ENCODE measurements at regions not wholly inside any gene's neighbourhood (a gene's known extent, or its start where the extent isn't known, plus 50 kb on each side); places are given as distances from the start of the nearest gene placed in this dataset.

DNA sequence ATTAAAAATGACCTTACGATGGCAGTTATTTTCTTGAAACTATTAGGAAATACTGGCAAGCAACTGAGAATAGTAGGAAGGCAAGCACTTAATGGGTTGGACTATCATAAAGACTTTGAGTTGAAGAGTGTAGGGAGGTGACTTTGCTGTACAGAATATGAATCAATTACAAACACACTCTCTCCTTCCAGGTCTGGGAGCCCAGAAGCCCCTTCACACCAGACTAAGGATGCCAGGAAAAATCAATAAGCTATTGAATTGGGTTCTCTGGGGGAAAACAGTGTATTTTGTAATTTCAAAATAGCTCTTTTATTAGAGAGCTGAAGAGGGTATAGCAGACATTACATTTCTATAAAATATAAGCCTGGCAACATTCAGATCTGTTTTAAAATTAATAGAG, 736.4 kb downstream of the NOVA1 start:
- TF ChIP-seq EZH2phosphoT487 (IDR thresholded peaks at IDR 0.05; ENCODE audit: borderline replicate concordance, low read length) (no peak), CTCF (IDR thresholded peaks at IDR 0.05; ENCODE audit: low read depth, low read length, poor library complexity, severe bottlenecking) (no peak)
- Histone ChIP-seq H3F3A (ENCODE audit: control insufficient read depth, insufficient read depth) (no peaks in the 10 kb centered on the region), H4K20me1 (ENCODE audit: control insufficient read depth, insufficient read depth, low read depth, low read length) (no peaks in the 10 kb centered on the region), H3K27me3 (ENCODE audit: control insufficient read depth, low read length) (no peaks in the 10 kb centered on the region), H3K4me2 (ENCODE audit: low read length) (no peak overlapping the region), H3K9me2 (replicated peaks; ENCODE audit: control insufficient read depth, low read length) (no peaks in the 10 kb centered on the region), H3K9me3 (ENCODE audit: control insufficient read depth, insufficient read depth, low read length) (no peaks in the 10 kb centered on the region), H3K4me1 (ENCODE audit: control insufficient read depth, low read length) (no peaks in the 10 kb centered on the region), H3K36me3 (ENCODE audit: control insufficient read depth, low read length) (no peaks in the 10 kb centered on the region), H3K27ac (ENCODE audit: low read depth, low read length) (no peak overlapping the region), H3K79me2 (ENCODE audit: control insufficient read depth, low read length) (no peaks in the 10 kb centered on the region), H3K4me3 (ENCODE audit: low read length) (no peak overlapping the region)

- no peaks in the 10 kb centered on the region for H3K9me2 ChIP-seq (replicated peaks; ENCODE audit: control insufficient read depth, low read length)
- H3K4me1 ChIP-seq (ENCODE audit: control insufficient read depth, low read length), result no peaks in the 10 kb centered on the region
- no peaks in the 10 kb centered on the region for H4K20me1 ChIP-seq (ENCODE audit: control insufficient read depth, insufficient read depth, low read depth, low read length)
- TF ChIP-seq CTCF (IDR thresholded peaks at IDR 0.05; ENCODE audit: low read depth, low read length, poor library complexity, severe bottlenecking) (no peak), EZH2phosphoT487 (IDR thresholded peaks at IDR 0.05; ENCODE audit: borderline replicate concordance, low read length) (no peak)
- H3K4me2 ChIP-seq (ENCODE audit: low read length), result no peak overlapping the region
- no peaks in the 10 kb centered on the region for H3F3A ChIP-seq (ENCODE audit: control insufficient read depth, insufficient read depth)
- H3K9me3 ChIP-seq (ENCODE audit: control insufficient read depth, insufficient read depth, low read length), result no peaks in the 10 kb centered on the region
- no peaks in the 10 kb centered on the region for H3K27me3 ChIP-seq (ENCODE audit: control insufficient read depth, low read length)
- no peak overlapping the region for H3K27ac ChIP-seq (ENCODE audit: low read depth, low read length)
- H3K79me2 ChIP-seq (ENCODE audit: control insufficient read depth, low read length), result no peaks in the 10 kb centered on the region
- H3K4me3 ChIP-seq (ENCODE audit: low read length), result no peak overlapping the region
- no peaks in the 10 kb centered on the region for H3K36me3 ChIP-seq (ENCODE audit: control insufficient read depth, low read length)
Measured at GRCh38 chr14:25848601-25849000, 749.2 kb downstream of the NOVA1 start.

DNA sequence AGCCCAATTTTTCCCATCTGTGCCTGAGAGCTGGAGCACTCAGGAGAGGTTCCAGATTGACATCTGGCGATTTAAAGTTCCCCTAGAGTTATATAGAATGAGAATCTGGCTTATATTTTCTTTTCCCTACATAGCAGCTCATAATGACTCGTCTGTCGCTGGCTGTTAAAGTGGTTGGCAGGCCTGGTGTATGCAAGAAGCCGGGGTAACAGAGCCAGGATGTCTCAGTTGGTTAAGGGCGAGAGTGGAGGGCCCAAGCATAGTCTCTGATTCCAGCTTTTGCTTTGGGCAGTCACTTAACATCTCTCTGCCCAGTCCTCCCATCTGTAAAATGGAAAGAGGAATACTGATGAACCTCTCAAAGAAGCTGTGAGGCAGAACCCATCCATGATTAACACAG, 751.6 kb downstream of the NOVA1 start:
- Histone ChIP-seq H3K4me2 (ENCODE audit: low read length) (no peak overlapping the region), H3K9me3 (ENCODE audit: control insufficient read depth, insufficient read depth, low read length) (no peaks in the 10 kb centered on the region), H3K27me3 (ENCODE audit: control insufficient read depth, low read length) (no peaks in the 10 kb centered on the region), H3K4me3 (ENCODE audit: low read length) (no peak overlapping the region), H3K4me1 (ENCODE audit: control insufficient read depth, low read length) (no peaks in the 10 kb centered on the region), H3F3A (ENCODE audit: control insufficient read depth, insufficient read depth) (no peaks in the 10 kb centered on the region), H3K9me2 (replicated peaks; ENCODE audit: control insufficient read depth, low read length) (no peaks in the 10 kb centered on the region), H3K27ac (ENCODE audit: low read depth, low read length) (no peak overlapping the region), H3K79me2 (ENCODE audit: control insufficient read depth, low read length) (no peaks in the 10 kb centered on the region), H3K36me3 (ENCODE audit: control insufficient read depth, low read length) (no peaks in the 10 kb centered on the region), H4K20me1 (ENCODE audit: control insufficient read depth, insufficient read depth, low read depth, low read length) (no peaks in the 10 kb centered on the region)
- no peak for TF ChIP-seq EZH2phosphoT487 (IDR thresholded peaks at IDR 0.05; ENCODE audit: borderline replicate concordance, low read length)
- no peak for TF ChIP-seq CTCF (IDR thresholded peaks at IDR 0.05; ENCODE audit: low read depth, low read length, poor library complexity, severe bottlenecking)

All from DOHH2 (cell line).